Osteoblast (primary cell): ENCODE measurements at regions not wholly inside any gene's neighbourhood (a gene's known extent, or its start where the extent isn't known, plus 50 kb on each side); places are given as distances from the start of the nearest gene placed in this dataset.

Experiments used
- DNase-seq: peaks from one replicate; pipeline ENCODE4 v3.0.0; 2011; ENCODE audit warnings: low spot score, mixed read lengths; ENCODE audit not compliant: insufficient read length; ENCODE audit errors: missing footprints
- H2AFZ ChIP-seq: 2 replicates; pipeline ENCODE4 v1.6.0; 2011; ENCODE audit warnings: mild to moderate bottlenecking, low read length
- H3K27ac ChIP-seq: 2 replicates; pipeline ENCODE4 v1.5.1; 2011; ENCODE audit warnings: mild to moderate bottlenecking, low read depth, low read length, moderate library complexity
- H3K27me3 ChIP-seq: 2 replicates; pipeline ENCODE4 v1.6.0; 2012; ENCODE audit warnings: mild to moderate bottlenecking, control low read depth, inconsistent platforms, low read length, moderate library complexity; ENCODE audit not compliant: insufficient read depth
- H3K36me3 ChIP-seq: 2 replicates; pipeline ENCODE4 v1.5.1; 2011; ENCODE audit warnings: mild to moderate bottlenecking, low read length, control low read depth, moderate library complexity; ENCODE audit not compliant: insufficient read depth
- H3K4me1 ChIP-seq: 2 replicates; pipeline ENCODE4 v1.5.1; 2011; ENCODE audit warnings: mild to moderate bottlenecking, low read length, control low read depth, moderate library complexity; ENCODE audit not compliant: insufficient read depth
- H3K4me2 ChIP-seq: 2 replicates; pipeline ENCODE4 v1.6.0; 2011; ENCODE audit warnings: mild to moderate bottlenecking, low read length; ENCODE audit not compliant: insufficient read depth
- H3K4me3 ChIP-seq: fragments of 200-600 bp; sonication (generic); 3 replicates; pipeline ENCODE4 v1.5.1; 2012; ENCODE audit warnings: mild to moderate bottlenecking, low read length, inconsistent platforms; ENCODE audit not compliant: insufficient read depth
- H3K79me2 ChIP-seq: 2 replicates; pipeline ENCODE4 v1.6.0; 2012; ENCODE audit warnings: mild to moderate bottlenecking, low read length, control low read depth, inconsistent platforms; ENCODE audit not compliant: insufficient read depth
- H3K9me3 ChIP-seq: 2 replicates; pipeline ENCODE4 v1.5.1; 2011; ENCODE audit warnings: low read depth, low read length, control low read depth
- H4K20me1 ChIP-seq: 2 replicates; pipeline ENCODE4 v1.6.0; 2012; ENCODE audit warnings: mild to moderate bottlenecking, low read length, control low read depth; ENCODE audit not compliant: insufficient read depth
- TF ChIP-seq, protein P1 (sequence below): IDR thresholded peaks from 2 replicates; pipeline ENCODE4 v1.5.1; 2011; ENCODE audit warnings: mild to moderate bottlenecking, low read depth, low read length, moderate library complexity; ENCODE audit errors: extremely low read depth

DNA sequence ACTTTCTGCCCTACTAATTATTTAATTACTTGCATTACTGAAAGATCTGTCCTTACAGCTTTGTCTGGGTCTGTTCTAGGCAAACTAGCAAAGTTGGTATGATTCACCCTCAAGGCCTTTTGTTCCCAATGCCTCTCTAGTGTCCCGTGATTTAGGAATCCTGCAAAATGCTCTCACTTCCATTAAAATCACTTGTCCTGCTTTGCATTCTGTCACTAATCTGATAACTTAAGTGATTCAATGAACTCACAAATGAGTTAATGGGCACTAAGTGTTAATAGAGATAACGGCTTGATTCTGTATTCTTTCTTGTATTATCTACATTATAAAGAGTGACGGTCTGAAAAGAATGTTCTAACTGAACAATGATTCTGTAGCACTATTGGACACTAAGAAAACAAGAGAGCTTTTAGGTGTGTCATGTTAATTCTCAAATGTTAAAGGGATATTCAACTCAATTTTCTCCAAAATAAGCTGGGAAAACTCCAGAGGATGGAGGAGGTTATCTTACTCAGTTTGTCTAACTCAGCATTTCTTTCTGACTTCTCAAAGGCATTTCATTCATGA is 697.3 kb downstream of the CETN3 start:
- H3K79me2 ChIP-seq, result no peaks in the 10 kb centered on the region
- no peaks in the 10 kb centered on the region for H3K4me1 ChIP-seq
- no peak overlapping the region for H2AFZ ChIP-seq
- H3K9me3 ChIP-seq, result no peaks in the 10 kb centered on the region
- no peak overlapping the region for H3K27ac ChIP-seq
- peak; percentile 26 for DNase-seq
- no peaks in the 10 kb centered on the region for H3K27me3 ChIP-seq
- H3K4me3 ChIP-seq, result no peak overlapping the region
- H3K4me2 ChIP-seq, result no peak overlapping the region
- H4K20me1 ChIP-seq, result no peaks in the 10 kb centered on the region
- H3K36me3 ChIP-seq, result no peaks in the 10 kb centered on the region
- TF ChIP-seq, protein P1, sequence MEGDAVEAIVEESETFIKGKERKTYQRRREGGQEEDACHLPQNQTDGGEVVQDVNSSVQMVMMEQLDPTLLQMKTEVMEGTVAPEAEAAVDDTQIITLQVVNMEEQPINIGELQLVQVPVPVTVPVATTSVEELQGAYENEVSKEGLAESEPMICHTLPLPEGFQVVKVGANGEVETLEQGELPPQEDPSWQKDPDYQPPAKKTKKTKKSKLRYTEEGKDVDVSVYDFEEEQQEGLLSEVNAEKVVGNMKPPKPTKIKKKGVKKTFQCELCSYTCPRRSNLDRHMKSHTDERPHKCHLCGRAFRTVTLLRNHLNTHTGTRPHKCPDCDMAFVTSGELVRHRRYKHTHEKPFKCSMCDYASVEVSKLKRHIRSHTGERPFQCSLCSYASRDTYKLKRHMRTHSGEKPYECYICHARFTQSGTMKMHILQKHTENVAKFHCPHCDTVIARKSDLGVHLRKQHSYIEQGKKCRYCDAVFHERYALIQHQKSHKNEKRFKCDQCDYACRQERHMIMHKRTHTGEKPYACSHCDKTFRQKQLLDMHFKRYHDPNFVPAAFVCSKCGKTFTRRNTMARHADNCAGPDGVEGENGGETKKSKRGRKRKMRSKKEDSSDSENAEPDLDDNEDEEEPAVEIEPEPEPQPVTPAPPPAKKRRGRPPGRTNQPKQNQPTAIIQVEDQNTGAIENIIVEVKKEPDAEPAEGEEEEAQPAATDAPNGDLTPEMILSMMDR, result no peak

DNA sequence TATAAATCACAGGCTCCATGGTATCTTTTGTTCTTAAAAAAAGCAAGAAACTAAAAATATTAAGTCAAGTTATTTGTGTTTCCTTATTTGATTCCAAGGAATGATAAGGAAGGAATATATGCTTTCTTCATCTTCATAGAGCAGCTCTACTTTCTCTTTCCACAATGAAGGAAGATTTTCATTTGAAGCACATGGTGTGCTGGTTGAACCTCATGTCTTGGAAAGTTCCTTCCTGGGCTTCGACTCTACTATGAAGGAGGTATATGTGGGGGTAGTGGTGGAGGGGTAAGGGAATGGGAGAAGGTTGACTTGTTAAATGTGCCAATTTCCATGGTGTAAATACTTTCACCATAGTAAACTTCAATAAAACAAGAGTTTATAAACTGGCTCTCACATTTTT is 698.0 kb downstream of the CETN3 start:
- TF ChIP-seq, protein P1, result no peak
- no peaks in the 10 kb centered on the region for H3K36me3 ChIP-seq
- no peak overlapping the region for H3K4me3 ChIP-seq
- no peaks in the 10 kb centered on the region for H3K27me3 ChIP-seq
- H3K79me2 ChIP-seq, result no peaks in the 10 kb centered on the region
- H4K20me1 ChIP-seq, result no peaks in the 10 kb centered on the region
- H2AFZ ChIP-seq, result no peak overlapping the region
- no peak overlapping the region for H3K27ac ChIP-seq
- DNase-seq, result no peak
- H3K9me3 ChIP-seq, result no peaks in the 10 kb centered on the region
- no peaks in the 10 kb centered on the region for H3K4me1 ChIP-seq
- H3K4me2 ChIP-seq, result no peak overlapping the region

DNA sequence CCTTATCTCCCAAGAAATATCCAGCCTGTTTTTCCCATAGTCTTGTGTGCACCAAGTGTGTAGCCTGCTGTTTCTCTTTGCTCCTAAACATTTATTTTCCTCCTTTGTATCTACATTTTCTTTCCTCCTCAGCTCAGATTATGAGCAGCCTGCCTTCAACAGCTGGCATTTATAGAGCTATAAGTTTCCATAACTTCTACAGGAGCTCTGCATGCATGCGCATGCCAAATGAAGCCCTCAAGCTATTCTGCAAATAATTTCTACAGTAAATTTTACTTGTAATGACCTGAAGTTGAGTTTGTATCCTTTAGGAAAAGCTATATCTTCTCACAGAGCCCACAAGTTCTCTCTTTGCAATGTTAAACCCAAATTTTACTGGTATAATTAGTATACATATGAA is 699.5 kb downstream of the CETN3 start:
- Histone ChIP-seq H3K4me3 (no peak overlapping the region), H4K20me1 (no peaks in the 10 kb centered on the region), H3K27ac (no peak overlapping the region), H3K4me1 (no peaks in the 10 kb centered on the region), H3K27me3 (no peaks in the 10 kb centered on the region), H3K36me3 (no peaks in the 10 kb centered on the region), H3K79me2 (no peaks in the 10 kb centered on the region), H2AFZ (no peak overlapping the region), H3K9me3 (no peaks in the 10 kb centered on the region), H3K4me2 (no peak overlapping the region)
- DNase-seq, result no peak
- TF ChIP-seq, protein P1, result no peak

DNA sequence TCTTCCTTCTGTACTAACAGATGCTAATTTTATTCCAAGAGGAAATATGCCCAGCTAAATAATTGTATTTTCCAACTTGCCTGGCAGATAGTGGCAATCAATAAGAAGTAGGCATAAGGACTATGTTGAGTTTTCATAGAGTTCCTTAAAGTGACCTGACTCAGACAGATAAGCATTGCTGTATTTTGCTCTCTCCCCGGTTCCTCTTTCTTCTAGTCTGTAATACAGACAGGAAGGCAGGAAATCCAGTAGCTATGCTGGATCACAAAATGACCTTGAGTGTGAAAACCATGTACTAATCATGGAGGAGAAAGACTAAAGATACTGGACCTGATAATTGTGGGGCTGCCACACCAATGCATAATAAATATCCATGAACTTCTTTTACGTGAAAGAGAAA is 701.7 kb downstream of the CETN3 start:
- H3K4me1 ChIP-seq, result no peaks in the 10 kb centered on the region
- H3K79me2 ChIP-seq, result no peaks in the 10 kb centered on the region
- H3K4me2 ChIP-seq, result no peak overlapping the region
- no peak overlapping the region for H3K27ac ChIP-seq
- H3K9me3 ChIP-seq, result no peaks in the 10 kb centered on the region
- H4K20me1 ChIP-seq, result no peaks in the 10 kb centered on the region
- H3K36me3 ChIP-seq, result no peaks in the 10 kb centered on the region
- no peaks in the 10 kb centered on the region for H3K27me3 ChIP-seq
- no peak for DNase-seq
- H3K4me3 ChIP-seq, result no peak overlapping the region
- TF ChIP-seq, protein P1, result no peak
- no peak overlapping the region for H2AFZ ChIP-seq
